PC-9 (cell line): ENCODE measurements at regions not wholly inside any gene's neighbourhood (a gene's known extent, or its start where the extent isn't known, plus 50 kb on each side); places are given as distances from the start of the nearest gene placed in this dataset.

ENCODE experiments used
- CTCF ChIP-seq: fragments of 200-600 bp; sonication (generic); conservative IDR thresholded peaks from 2 replicates; pipeline ENCODE4 v1.6.1; 2017; ENCODE audit warnings: mixed run types, antibody characterized with exemption, mild to moderate bottlenecking, moderate library complexity
- EZH2 ChIP-seq: fragments of 200-600 bp; sonication (generic); IDR thresholded peaks from 2 replicates; pipeline ENCODE4 v1.8.0; 2017; ENCODE audit warnings: antibody characterized with exemption, low read depth

GRCh38 chr18:28559511-28559910 lies 382.6 kb upstream of the CDH2 start:
- TF ChIP-seq CTCF (no peak), EZH2 (no peak)
